GM18499 (cell line): ENCODE measurements at regions not wholly inside any gene's neighbourhood (a gene's known extent, or its start where the extent isn't known, plus 50 kb on each side); places are given as distances from the start of the nearest gene placed in this dataset.
"Not testable (repeated sequence)": the region's sequence is repeated elsewhere in the genome, so short reads cannot be mapped to it uniquely, and the experiment has no call there.

Experiments
- ATAC-seq: cut with Tn5 transposase; IDR thresholded peaks from one replicate; pipeline ENCODE4 v1.9.1; 2021; ENCODE audit warnings: moderate number of reproducible peaks; ENCODE audit not compliant: insufficient read depth, unreplicated experiment

DNA sequence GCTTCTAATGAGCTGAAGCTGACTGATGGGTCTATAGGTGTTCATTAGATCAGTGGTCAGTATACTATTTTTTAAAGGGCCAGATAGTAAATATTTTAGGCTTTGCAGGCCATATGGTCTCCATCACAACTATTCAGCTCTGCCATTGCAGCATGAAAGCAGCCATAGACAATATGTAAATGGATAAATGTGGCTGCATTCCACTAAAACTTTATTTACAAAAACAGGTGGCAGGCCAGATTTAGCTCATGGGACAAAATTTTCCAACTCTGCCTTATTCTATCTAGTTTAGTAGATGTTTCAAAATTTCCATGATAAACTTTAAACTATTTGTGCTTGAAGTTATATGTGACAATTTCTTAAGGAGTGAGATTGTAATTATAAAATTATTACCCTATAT, 339.3 kb downstream of the ABCC12 start:
- ATAC-seq: no peak

- ATAC-seq: no peak
These were observed 340.1 kb downstream of the ABCC12 start for GRCh38 chr16:47815655-47816054.

DNA sequence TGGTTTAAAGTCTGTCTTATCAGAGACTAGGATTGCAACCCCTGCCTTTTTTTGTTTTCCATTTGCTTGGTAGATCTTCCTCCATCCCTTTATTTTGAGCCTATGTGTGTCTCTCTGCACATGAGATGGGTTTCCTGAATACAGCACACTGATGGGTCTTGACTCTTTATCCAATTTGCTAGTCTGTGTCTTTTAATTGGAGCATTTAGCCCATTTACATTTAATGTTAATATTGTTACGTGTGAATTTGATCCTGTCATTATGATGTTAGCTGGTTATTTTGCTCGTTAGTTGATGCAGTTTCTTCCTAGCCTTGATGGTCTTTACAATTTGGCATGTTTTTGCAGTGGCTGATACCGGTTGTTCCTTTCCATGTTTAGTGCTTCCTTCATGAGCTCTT, 344.0 kb downstream of the ABCC12 start:
- not testable (repeated sequence) for ATAC-seq

GRCh38 chr16:47806309-47806847, 345.2 kb downstream of the PHKB start:
- ATAC-seq: no peak

GRCh38 chr16:47787696-47788095, 326.6 kb downstream of the PHKB start:
- ATAC-seq: no peak

- no peak for ATAC-seq
These were observed 320.5 kb downstream of the PHKB start for GRCh38 chr16:47781673-47782072.

- no peak for ATAC-seq
These were observed 319.2 kb downstream of the PHKB start for GRCh38 chr16:47780213-47780875.

- peak; percentile 61 for ATAC-seq
These were observed 318.3 kb downstream of the PHKB start for GRCh38 chr16:47779201-47780016.

- ATAC-seq: no peak
These were observed 317.1 kb downstream of the PHKB start for GRCh38 chr16:47778106-47778801.

DNA sequence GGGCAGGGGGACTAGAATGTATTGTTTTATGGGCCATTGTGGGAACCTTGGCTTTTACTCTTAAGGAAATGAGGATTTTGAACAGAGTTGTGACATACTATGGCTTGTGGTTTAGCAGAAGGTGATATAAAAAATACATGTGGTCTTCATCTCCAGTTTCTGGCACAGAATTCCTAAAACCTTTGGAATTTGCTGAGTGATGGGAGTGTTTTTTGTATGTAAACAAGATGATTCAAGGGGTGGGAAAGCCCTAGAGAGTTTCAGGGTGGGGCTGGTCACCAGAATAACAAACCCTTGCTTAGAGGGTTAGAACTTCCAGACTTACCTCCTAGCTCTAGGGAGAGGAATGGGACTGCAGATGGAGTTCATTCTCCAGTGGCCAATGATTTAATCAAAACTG, 316.1 kb downstream of the PHKB start:
- ATAC-seq: no peak

GRCh38 chr16:47774661-47775060, 313.5 kb downstream of the PHKB start:
- ATAC-seq: no peak

GRCh38 chr16:47753659-47754058, 292.5 kb downstream of the PHKB start:
- no peak for ATAC-seq
